ENCODE measurements at regions not wholly inside any gene's neighbourhood (a gene's known extent, or its start where the extent isn't known, plus 50 kb on each side); places are given as distances from the start of the nearest gene placed in this dataset.

DNA sequence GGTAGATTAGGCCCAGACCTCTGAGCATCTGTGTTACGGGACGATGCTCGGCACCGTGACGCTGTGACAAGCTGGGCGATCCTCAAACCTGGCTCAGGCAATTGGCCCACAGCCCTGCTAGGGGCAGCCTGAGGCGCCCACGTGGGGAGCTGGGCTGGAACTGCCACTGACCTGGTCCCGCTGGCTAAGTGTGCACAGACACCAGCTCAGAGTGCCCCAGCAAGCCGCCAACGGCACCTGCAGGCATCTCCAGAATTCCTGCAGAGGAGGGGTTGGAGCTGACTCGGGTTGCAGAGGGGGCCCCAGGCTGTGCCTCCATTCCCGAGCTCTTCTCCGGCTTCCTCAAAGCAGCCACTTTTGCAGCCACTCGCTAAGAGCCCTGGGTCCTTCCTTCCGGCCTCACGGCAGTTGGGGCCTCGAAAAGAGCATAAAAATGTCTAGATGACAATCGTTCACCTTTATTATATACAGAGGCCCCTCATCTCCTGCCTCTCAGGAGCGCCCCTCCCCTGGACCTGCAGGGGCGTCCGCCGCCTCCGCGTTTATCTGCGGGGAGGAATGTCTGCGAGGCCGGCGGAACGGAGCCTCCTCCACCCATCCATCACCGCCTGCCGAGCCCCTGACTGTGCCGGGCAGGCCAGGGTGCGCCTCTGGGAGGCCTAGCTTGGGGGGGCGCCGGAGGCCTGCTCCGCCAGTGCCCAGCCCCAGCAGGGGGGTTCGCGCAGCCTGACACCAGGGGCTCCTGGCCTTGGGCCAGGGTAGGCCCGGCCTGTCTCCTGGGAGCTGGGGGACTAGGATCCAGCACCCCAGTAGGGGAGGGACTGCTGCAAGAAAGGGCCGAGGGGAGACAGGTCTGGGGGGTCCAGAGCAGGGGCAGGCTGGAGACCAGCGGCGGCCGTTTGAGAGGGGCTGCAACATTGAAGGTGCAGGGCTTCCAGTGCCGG, 144.9 kb downstream of the BARX1 start:
- H3K27ac Mint-ChIP-seq (ENCODE audit: low read depth), result no peak overlapping the region
- H3K9me3 Mint-ChIP-seq, result peaks cover 6% of the 10 kb centered on the region
- ATAC-seq (replicated peaks; ENCODE audit: extremely low read depth, poor library complexity, severe bottlenecking), result no peak
- peaks cover 27% of the 10 kb centered on the region for H3K27me3 Mint-ChIP-seq
- no peaks in the 10 kb centered on the region for H3K36me3 Mint-ChIP-seq (ENCODE audit: insufficient read depth)
- no peak overlapping the region for H3K4me3 Mint-ChIP-seq
- no peak for DNase-seq (ENCODE audit: low spot score in 2 of 2)
- H3K4me1 Mint-ChIP-seq, result no peaks in the 10 kb centered on the region

DNA sequence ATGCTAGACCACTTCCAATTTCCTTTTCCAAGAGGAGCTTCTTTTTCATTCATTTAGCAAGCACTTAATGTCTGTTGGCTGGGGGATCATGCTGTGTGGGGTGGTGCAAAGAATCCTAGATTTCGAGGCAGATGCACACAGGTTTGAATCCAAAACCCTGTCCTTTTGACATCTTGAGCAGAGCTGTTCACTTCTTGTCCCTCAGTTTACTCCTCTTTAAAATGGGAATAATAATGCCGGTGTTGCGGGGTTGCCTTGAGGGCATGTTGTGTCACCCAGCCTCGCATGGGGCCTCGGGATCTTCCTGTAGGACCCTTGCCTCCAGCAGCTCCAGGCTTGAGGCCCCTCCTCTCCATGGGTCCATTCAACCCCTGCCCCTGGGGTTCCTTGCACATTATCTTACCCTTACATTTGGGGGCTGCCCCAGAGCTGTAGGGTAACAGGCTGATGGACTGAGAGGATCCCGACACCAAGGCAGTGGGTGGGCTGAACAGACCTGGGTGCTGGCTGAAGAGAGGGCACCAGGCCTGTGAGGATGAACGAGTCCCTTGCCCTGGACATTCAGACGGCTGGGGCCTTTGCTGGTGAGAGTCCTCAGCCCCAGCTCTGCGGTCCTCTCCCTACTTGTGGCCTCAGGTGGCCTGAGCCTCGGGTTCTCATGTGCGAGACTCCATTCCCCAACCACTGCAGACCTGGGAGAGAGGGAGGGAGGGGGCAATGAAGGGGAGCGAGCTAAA, 145.8 kb downstream of the BARX1 start:
- DNase-seq (ENCODE audit: low spot score in 2 of 2), result no peak
- Mint-ChIP-seq H3K27ac (ENCODE audit: low read depth) (no peak overlapping the region), H3K9me3 (peaks cover 6% of the 10 kb centered on the region), H3K36me3 (ENCODE audit: insufficient read depth) (no peaks in the 10 kb centered on the region), H3K4me1 (no peaks in the 10 kb centered on the region), H3K27me3 (peaks cover 25% of the 10 kb centered on the region), H3K4me3 (no peak overlapping the region)
- ATAC-seq (replicated peaks; ENCODE audit: extremely low read depth, poor library complexity, severe bottlenecking), result no peak

DNA sequence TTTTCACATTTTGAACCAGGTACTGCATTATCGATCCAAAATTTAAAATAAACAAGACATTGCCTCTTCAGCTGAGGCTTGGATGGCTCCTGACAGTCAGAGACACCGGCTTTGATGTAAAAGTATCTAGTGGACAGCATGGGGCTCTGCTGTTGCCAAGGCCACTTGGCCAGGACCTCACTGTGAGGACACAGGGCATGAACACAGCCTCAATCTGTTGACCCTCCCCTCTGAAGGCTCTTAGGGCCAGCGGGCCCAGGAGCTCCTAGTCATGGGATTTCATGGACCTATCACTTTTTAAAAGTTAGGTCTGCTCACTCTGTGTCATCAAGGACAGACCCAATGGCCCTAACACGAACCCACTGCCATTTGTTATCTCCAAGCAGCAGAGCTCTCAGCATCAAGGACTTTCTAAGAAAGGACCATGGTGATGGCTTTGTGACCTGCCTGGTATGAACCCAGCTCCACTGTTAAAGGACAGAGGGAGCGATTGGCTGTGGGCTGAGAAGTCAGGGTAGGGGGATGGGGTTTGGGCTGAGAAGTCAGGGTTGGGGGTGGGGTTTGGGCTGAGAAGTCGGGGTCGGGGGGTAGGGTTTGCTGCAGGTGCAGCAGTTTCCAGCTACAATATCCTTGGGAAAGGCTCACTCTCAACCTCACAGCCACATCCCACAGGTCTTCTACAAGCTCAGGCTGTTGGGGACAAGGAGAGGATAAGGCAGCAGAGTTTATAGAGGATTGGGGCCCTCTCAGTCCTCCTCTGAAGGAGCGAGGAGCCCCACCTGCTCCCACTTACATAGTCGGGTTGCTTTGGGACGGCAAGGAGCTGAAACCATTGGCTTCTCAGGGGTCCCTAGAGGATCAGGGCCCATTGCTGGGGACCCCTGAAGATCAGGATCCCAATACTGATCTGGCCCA, 146.8 kb downstream of the BARX1 start:
- Mint-ChIP-seq H3K36me3 (ENCODE audit: insufficient read depth) (no peaks in the 10 kb centered on the region), H3K4me1 (no peaks in the 10 kb centered on the region), H3K27ac (ENCODE audit: low read depth) (no peak overlapping the region), H3K9me3 (peaks cover 6% of the 10 kb centered on the region), H3K4me3 (no peak overlapping the region), H3K27me3 (peaks cover 26% of the 10 kb centered on the region)
- ATAC-seq (replicated peaks; ENCODE audit: extremely low read depth, poor library complexity, severe bottlenecking) (no peak), DNase-seq (ENCODE audit: low spot score in 2 of 2) (no peak)

DNA sequence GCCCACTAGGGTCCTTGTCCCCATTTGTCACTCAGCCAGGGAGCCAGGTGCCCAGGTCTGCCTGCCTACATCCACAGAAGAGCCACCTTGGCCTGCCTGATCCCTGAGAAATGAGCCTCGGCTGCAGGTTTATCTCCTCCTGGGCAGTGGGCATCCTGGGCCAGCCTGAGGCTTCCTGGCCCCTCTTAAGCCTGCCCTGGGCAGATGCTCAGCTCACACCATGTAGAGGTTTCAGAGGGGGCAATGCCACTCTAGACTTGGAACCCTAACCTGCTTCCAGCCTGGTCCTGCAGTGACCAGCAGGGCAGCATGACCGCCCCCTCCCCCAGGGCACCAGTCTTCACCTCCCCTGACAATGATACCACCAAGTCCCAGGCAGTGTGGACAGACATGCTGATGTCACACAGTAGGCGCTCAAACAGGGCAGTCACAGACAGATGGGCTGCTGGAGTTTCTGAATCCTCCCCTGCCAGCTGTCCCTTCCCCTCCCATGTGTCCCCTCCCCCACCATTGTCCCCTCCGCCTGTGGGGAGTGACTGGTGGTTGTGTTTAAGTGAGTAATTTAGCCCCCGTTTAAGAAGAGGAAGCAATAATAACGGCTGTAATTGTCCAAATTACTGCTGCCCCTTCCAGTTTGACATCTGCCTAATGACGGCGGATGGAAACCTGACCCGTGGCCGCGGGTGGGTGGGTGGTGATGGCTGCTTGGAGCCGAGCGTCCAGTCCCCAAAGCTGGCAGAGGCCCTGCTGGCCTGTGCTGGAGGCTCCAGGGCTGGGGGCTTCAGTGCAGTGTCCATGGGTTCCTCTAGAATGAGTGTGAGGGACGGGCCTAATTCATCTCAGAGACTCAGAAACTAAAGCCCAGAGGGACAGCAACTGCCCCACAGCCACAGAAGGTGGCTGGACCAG, 147.7 kb downstream of the BARX1 start:
- Mint-ChIP-seq H3K4me3 (no peak overlapping the region), H3K27ac (ENCODE audit: low read depth) (no peak overlapping the region), H3K36me3 (ENCODE audit: insufficient read depth) (no peaks in the 10 kb centered on the region), H3K27me3 (peaks cover 35% of the 10 kb centered on the region), H3K9me3 (peaks cover 6% of the 10 kb centered on the region), H3K4me1 (no peaks in the 10 kb centered on the region)
- no peak for ATAC-seq (replicated peaks; ENCODE audit: extremely low read depth, poor library complexity, severe bottlenecking)
- DNase-seq (ENCODE audit: low spot score in 2 of 2), result no peak

DNA sequence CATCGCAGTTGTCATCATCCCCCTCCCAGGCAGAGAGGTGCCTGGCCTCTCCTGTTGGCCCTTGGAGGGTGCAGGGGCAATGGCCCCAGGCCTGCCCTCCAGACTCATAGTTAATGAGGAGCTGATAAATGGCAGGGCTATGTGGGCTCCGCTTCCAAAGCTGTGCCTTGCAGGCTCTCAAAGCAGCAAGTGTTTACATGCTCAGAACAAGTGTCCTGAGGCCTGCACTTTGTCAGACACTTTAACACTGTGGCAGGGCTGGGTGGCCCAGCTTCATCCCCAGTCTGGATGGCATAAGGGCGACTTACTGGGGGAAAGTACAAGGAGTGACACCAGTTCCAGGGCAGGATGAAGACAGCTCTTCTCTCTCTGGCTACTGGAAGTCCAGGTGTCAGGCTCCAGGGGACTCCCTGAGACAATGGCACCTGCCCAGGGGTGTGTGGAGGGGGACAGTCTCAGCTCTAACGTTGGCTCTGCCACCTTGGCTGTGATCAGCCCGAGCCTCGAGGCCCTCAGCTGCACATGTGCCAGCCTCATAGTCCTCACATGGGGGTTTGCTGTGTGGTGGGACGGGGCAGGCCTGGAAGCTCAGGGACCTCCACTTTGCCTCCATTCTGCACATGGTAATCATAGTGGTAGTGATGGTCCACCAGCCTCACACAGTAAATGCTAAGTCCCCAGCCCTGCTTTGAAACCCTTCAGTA, 153.4 kb downstream of the BARX1 start:
- Mint-ChIP-seq H3K27me3 (peaks cover 80% of the 10 kb centered on the region), H3K4me1 (no peaks in the 10 kb centered on the region), H3K27ac (ENCODE audit: low read depth) (no peak overlapping the region), H3K9me3 (peaks cover 6% of the 10 kb centered on the region), H3K36me3 (ENCODE audit: insufficient read depth) (no peaks in the 10 kb centered on the region), H3K4me3 (no peak overlapping the region)
- no peak for DNase-seq (ENCODE audit: low spot score in 2 of 2)
- ATAC-seq (replicated peaks; ENCODE audit: extremely low read depth, poor library complexity, severe bottlenecking), result no peak

DNA sequence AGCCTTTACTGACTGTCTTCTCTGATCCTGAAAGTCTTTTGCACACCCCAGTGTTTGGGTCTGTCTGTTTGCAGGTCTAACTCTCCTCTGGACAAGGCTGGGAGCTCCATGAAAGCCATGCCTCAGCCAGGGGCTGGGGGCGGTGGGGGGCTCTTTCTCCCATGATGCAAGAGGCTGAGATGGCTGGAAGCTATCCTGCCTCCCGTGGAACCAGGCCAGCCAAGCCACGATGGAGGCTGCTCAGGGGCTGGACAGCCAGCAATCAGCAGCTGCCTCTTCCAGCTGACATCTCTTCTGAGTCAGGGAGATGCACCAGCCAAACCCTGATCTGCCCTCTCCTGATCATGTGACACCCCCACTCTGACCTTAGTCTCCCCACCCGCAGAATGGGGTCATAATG, 154.0 kb downstream of the BARX1 start:
- Mint-ChIP-seq H3K27me3 (peaks cover 84% of the 10 kb centered on the region), H3K36me3 (ENCODE audit: insufficient read depth) (no peaks in the 10 kb centered on the region), H3K27ac (ENCODE audit: low read depth) (no peak overlapping the region), H3K4me3 (no peak overlapping the region), H3K4me1 (no peaks in the 10 kb centered on the region), H3K9me3 (peaks cover 4% of the 10 kb centered on the region)
- ATAC-seq (replicated peaks; ENCODE audit: extremely low read depth, poor library complexity, severe bottlenecking) (no peak), DNase-seq (ENCODE audit: low spot score in 2 of 2) (no peak)

DNA sequence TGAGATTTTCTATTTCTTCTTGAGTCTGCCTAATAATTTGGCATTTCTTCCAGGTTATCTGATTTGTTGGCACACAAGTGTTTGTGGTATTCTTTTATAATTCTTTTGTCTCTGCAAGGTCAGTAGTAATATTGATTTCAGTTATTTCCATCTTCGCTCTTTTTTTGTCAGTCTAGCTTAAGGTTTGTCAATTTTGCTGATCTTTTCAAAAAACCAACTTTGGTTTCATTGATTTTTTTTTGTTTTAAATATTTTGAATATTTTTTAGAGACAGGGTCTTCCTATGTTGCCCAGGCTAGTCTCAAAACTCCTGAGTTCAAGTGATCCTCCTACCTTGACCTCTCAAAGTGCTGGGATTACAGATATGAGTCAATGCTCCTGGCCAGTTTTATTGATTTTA, 162.8 kb downstream of the BARX1 start:
- ATAC-seq (replicated peaks; ENCODE audit: extremely low read depth, poor library complexity, severe bottlenecking) (no peak), DNase-seq (ENCODE audit: low spot score in 2 of 2) (no peak)
- Mint-ChIP-seq H3K36me3 (ENCODE audit: insufficient read depth) (no peaks in the 10 kb centered on the region), H3K4me3 (no peak overlapping the region), H3K27ac (ENCODE audit: low read depth) (no peak overlapping the region), H3K4me1 (no peaks in the 10 kb centered on the region), H3K27me3 (peaks cover 78% of the 10 kb centered on the region), H3K9me3 (peaks cover 7% of the 10 kb centered on the region)

DNA sequence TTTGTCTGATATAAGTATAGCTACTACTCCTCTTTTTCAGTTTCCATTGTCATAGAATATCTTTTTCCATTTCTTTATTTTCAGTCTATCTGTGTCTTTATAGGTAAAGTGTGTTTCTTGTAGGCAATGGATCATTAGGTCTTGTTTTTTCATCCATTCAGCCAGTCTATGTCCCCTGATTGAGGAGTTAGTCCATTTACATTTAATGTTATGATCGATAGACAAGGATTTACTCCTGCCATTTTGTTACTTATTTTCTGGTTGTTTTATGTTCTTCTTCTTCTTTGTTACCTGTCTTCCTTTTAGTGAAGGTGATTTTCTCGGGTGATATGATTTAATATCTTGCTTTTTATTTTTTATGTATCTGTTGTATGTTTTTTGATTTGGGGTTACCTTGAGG, 169.0 kb downstream of the BARX1 start:
- peaks cover 16% of the 10 kb centered on the region for H3K9me3 Mint-ChIP-seq

DNA sequence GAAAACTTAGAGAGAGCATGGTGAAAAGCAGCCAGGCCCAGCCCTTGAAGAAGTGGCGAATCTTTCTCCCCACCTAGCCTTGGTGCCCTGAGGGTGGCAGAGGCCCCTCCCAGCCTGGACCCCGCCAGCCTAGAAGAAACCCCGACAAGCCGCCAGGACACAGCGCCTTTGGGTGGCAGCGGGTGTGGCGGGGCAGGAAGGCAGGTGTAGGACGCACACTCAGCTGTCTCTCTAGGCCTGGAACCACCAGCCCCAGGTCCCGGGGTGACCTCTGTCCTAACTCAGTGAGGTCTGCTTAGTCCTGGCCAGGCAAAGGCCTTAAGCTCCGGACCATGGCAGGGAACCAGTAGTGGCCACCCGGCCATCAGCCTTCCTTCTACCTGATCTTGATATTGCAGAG, 178.3 kb downstream of the BARX1 start:
- Mint-ChIP-seq H3K9me3 (no peaks in the 10 kb centered on the region), H3K4me3 (no peak overlapping the region), H3K27ac (ENCODE audit: low read depth) (no peak overlapping the region), H3K36me3 (ENCODE audit: insufficient read depth) (no peaks in the 10 kb centered on the region), H3K4me1 (no peaks in the 10 kb centered on the region), H3K27me3 (peaks cover 9% of the 10 kb centered on the region)
- ATAC-seq (replicated peaks; ENCODE audit: extremely low read depth, poor library complexity, severe bottlenecking) (no peak), DNase-seq (ENCODE audit: low spot score in 2 of 2) (no peak)

More for the DNA sequence above, 169.0 kb downstream of the BARX1 start:
- Mint-ChIP-seq H3K27ac (ENCODE audit: low read depth) (no peak overlapping the region), H3K27me3 (peaks cover 83% of the 10 kb centered on the region), H3K36me3 (ENCODE audit: insufficient read depth) (no peaks in the 10 kb centered on the region), H3K4me3 (no peak overlapping the region), H3K4me1 (no peaks in the 10 kb centered on the region)
- ATAC-seq (replicated peaks; ENCODE audit: extremely low read depth, poor library complexity, severe bottlenecking), result no peak
- DNase-seq (ENCODE audit: low spot score in 2 of 2), result no peak

DNA sequence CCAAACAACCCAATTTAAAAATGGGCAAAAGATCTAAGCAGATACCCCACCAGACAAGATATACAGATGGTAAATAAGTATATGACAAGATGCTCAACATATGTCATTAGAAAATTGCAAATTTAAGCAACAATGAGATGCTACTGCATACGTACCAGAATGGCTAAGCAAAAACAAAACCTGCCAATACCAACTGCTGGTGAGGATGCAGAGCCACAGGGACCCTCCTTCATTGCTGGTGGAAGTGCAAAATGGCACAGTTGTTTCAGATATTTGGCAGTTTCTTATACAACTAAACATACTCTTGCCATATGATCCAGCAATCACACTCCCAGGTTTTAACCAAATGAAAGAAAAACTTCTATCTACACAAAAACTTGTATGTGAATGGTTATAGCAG, 178.9 kb downstream of the BARX1 start:
- Mint-ChIP-seq H3K36me3 (ENCODE audit: insufficient read depth) (no peaks in the 10 kb centered on the region), H3K4me3 (no peak overlapping the region), H3K4me1 (no peaks in the 10 kb centered on the region), H3K9me3 (no peaks in the 10 kb centered on the region), H3K27me3 (peaks cover 9% of the 10 kb centered on the region), H3K27ac (ENCODE audit: low read depth) (no peak overlapping the region)
- no peak for ATAC-seq (replicated peaks; ENCODE audit: extremely low read depth, poor library complexity, severe bottlenecking)
- no peak for DNase-seq (ENCODE audit: low spot score in 2 of 2)

DNA sequence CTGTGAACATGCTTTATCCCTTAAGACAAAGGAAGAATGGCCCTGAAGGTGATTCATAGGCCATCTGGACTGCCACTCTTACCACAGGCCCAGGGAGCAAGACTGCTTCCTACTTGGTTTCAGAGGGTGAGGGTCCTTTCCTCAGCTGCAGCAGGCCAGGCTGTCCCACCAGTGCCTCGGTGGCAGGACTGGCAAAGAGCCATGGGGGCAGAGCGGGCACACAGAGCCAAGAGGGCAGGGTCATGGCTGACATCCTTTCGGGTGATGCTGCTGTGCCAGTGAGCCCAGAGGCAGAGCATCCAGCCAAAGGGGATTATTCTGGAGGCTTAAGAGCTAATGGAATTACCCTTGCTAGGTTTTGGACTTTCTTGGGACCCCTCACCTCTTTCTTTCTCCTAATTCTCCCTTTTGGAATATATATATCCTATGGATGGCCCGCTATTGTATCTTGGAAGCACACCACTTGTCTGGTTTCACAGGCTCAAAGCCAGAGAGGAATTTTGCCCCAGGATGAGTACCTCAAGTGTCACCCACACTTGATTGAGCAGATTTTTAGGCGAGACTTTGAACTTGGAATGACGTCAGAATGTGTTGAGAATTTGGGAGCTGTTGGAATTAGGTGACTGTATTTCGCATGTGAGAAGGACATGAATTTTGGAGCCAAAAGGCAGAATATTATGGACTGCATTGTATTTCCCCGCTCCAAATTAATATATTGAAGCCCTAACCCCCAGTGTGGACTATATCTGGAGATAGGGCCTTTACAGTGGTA, 180.6 kb downstream of the BARX1 start:
- H3K4me3 Mint-ChIP-seq, result no peak overlapping the region
- no peaks in the 10 kb centered on the region for H3K36me3 Mint-ChIP-seq (ENCODE audit: insufficient read depth)
- no peaks in the 10 kb centered on the region for H3K4me1 Mint-ChIP-seq
- peaks cover 12% of the 10 kb centered on the region for H3K27me3 Mint-ChIP-seq
- H3K9me3 Mint-ChIP-seq, result no peaks in the 10 kb centered on the region
- no peak overlapping the region for H3K27ac Mint-ChIP-seq (ENCODE audit: low read depth)
- ATAC-seq (replicated peaks; ENCODE audit: extremely low read depth, poor library complexity, severe bottlenecking) (no peak), DNase-seq (ENCODE audit: low spot score in 2 of 2) (no peak)
